ENCODE measurements at regions not wholly inside any gene's neighbourhood (a gene's known extent, or its start where the extent isn't known, plus 50 kb on each side); places are given as distances from the start of the nearest gene placed in this dataset.

DNA sequence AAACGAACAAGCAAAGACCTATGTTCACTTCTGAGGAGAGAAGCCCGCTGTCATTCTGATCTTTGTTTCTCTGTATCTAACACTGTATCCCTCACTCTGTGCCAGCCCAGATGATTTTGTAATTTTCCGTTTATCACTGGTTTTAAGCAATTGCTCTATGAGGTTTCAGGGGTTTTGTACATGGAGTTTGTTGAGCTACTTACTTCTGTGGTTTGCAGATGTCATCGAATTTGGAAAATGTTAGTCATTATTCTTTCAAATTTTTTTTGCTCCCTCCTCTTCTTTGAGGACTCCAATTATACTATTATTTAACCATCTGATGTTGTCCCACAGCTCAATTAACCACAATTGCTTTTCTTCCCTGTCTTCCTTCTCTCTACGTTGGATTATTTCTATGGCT lies 650.9 kb upstream of the IGFBP3 start:
- TF ChIP-seq POLR2A (IDR thresholded peaks at IDR 0.05; ENCODE audit: low read depth, low read length) = no peak
- TF ChIP-seq POLR2AphosphoS5 (IDR thresholded peaks at IDR 0.05; ENCODE audit: low read depth, low read length) = no peak
- TF ChIP-seq PAX5 (IDR thresholded peaks at IDR 0.05; ENCODE audit: insufficient read depth, low read length, severe bottlenecking) = no peak
